Mesendoderm (in vitro differentiated cells): ENCODE measurements at regions not wholly inside any gene's neighbourhood (a gene's known extent, or its start where the extent isn't known, plus 50 kb on each side); places are given as distances from the start of the nearest gene placed in this dataset.

Experiments used
- DNase-seq: peaks from one replicate; pipeline ENCODE4 v3.0.0; 2013
- H2AK5ac ChIP-seq: 2 replicates; pipeline ENCODE4 v1.6.1; 2013; ENCODE audit warnings: low read length, inconsistent platforms
- H2BK120ac ChIP-seq: 2 replicates; pipeline ENCODE4 v1.6.1; 2013; ENCODE audit warnings: low read depth, mild to moderate bottlenecking, low read length, moderate library complexity, mixed read lengths
- H2BK15ac ChIP-seq: replicated peaks from 2 replicates; pipeline ENCODE4 v1.6.1; 2013; ENCODE audit warnings: low read depth, mild to moderate bottlenecking, moderate library complexity
- H2BK5ac ChIP-seq: 2 replicates; pipeline ENCODE4 v1.6.1; 2013; ENCODE audit warnings: low read length, inconsistent platforms
- H3K18ac ChIP-seq: 2 replicates; pipeline ENCODE4 v1.6.1; 2013; ENCODE audit warnings: mild to moderate bottlenecking, low read length, mixed read lengths
- H3K23ac ChIP-seq: one replicate; pipeline ENCODE4 v1.6.1; 2013; ENCODE audit warnings: low read length
- H3K27ac ChIP-seq: 2 replicates; pipeline ENCODE4 v1.5.1; 2013; ENCODE audit warnings: low read depth, mild to moderate bottlenecking, inconsistent platforms, low read length, moderate library complexity
- H3K27me3 ChIP-seq: 2 replicates; pipeline ENCODE4 v1.6.1; 2013; ENCODE audit warnings: low read length, control low read depth, mild to moderate bottlenecking, inconsistent platforms; ENCODE audit not compliant: insufficient read depth, poor library complexity
- H3K36me3 ChIP-seq: 2 replicates; pipeline ENCODE4 v1.6.1; 2013; ENCODE audit warnings: low read length, inconsistent platforms; ENCODE audit not compliant: control insufficient read depth, insufficient read depth
- H3K4ac ChIP-seq: one replicate; pipeline ENCODE4 v1.6.1; 2013; ENCODE audit warnings: low read depth, mild to moderate bottlenecking, low read length, moderate library complexity
- H3K4me1 ChIP-seq: 2 replicates; pipeline ENCODE4 v1.6.1; 2013; ENCODE audit warnings: low read depth, low read length, inconsistent platforms; ENCODE audit not compliant: control insufficient read depth
- H3K4me2 ChIP-seq: 2 replicates; pipeline ENCODE4 v1.6.1; 2013; ENCODE audit warnings: low read length
- H3K4me3 ChIP-seq: 2 replicates; pipeline ENCODE4 v1.5.1; 2013; ENCODE audit warnings: mild to moderate bottlenecking, low read length
- H3K56ac ChIP-seq: one replicate; pipeline ENCODE4 v1.6.1; 2013; ENCODE audit warnings: low read length
- H3K79me1 ChIP-seq: 2 replicates; pipeline ENCODE4 v1.6.1; 2013; ENCODE audit warnings: low read length, inconsistent platforms
- H3K79me2 ChIP-seq: 2 replicates; pipeline ENCODE4 v1.6.1; 2013; ENCODE audit warnings: mild to moderate bottlenecking, low read length; ENCODE audit not compliant: control insufficient read depth, insufficient read depth
- H3K9ac ChIP-seq: 2 replicates; pipeline ENCODE4 v1.6.1; 2013; ENCODE audit warnings: low read length, inconsistent platforms
- H4K5ac ChIP-seq: one replicate; pipeline ENCODE4 v1.6.1; 2013; ENCODE audit warnings: low read length
- H4K8ac ChIP-seq: one replicate; pipeline ENCODE4 v1.6.1; 2013; ENCODE audit warnings: low read depth, mild to moderate bottlenecking, control low read depth, low read length, moderate library complexity
- WGBS: extraction: QIAGEN DNeasy Blood & Tissue Kit; methylation state at CpG from one replicate; pipeline ENCODE4 v1.1.7; 2013; ENCODE audit warnings: low lambda C conversion rate, missing lambda C conversion rate; ENCODE audit not compliant: insufficient coverage; ENCODE audit errors: extremely low coverage; 5-methylcytosine and 5-hydroxymethylcytosine counted together

- DNase-seq: no peak
- Histone ChIP-seq H3K27me3 (no peaks in the 10 kb centered on the region), H4K5ac (no peak overlapping the region), H3K79me2 (no peaks in the 10 kb centered on the region), H3K79me1 (no peaks in the 10 kb centered on the region), H2AK5ac (no peak overlapping the region), H3K4me1 (no peaks in the 10 kb centered on the region), H3K36me3 (no peaks in the 10 kb centered on the region), H3K23ac (no peak overlapping the region), H3K9ac (no peak overlapping the region), H3K4me2 (no peak overlapping the region), H3K27ac (no peak overlapping the region), H2BK120ac (no peak overlapping the region), H3K4me3 (no peak overlapping the region), H3K56ac (no peak overlapping the region), H2BK5ac (no peak overlapping the region), H4K8ac (no peak overlapping the region), H3K4ac (no peak overlapping the region), H3K18ac (no peak overlapping the region), H2BK15ac (no peak overlapping the region)
- WGBS: no CpG with 5 or more reads among the region's 4 CpGs
Measured at GRCh38 chr13:105016266-105016665, 1519.2 kb downstream of the EFNB2 start.

- Histone ChIP-seq H3K4me1 (no peaks in the 10 kb centered on the region), H3K36me3 (no peaks in the 10 kb centered on the region)
Measured at GRCh38 chr13:105008604-105009003, 1526.9 kb downstream of the EFNB2 start.

GRCh38 chr13:105007166-105007808 is 1528.2 kb downstream of the EFNB2 start:
- Histone ChIP-seq H2BK5ac (no peak overlapping the region), H2BK15ac (no peak overlapping the region), H3K79me1 (no peaks in the 10 kb centered on the region), H3K9ac (no peak overlapping the region), H3K79me2 (no peaks in the 10 kb centered on the region), H3K23ac (no peak overlapping the region), H3K4me3 (no peak overlapping the region), H2AK5ac (no peak overlapping the region), H4K8ac (no peak overlapping the region), H3K27me3 (no peaks in the 10 kb centered on the region), H3K4me2 (no peak overlapping the region), H2BK120ac (no peak overlapping the region), H3K18ac (no peak overlapping the region), H3K27ac (no peak overlapping the region), H3K56ac (no peak overlapping the region), H3K4ac (no peak overlapping the region), H3K4me1 (no peaks in the 10 kb centered on the region), H3K36me3 (no peaks in the 10 kb centered on the region), H4K5ac (no peak overlapping the region)
- no peak for DNase-seq
- no CpG with 5 or more reads among the region's 6 CpGs for WGBS

More at GRCh38 chr13:105008604-105009003, 1526.9 kb downstream of the EFNB2 start:
- Histone ChIP-seq H4K8ac (no peak overlapping the region), H3K79me1 (no peaks in the 10 kb centered on the region), H2BK120ac (no peak overlapping the region), H4K5ac (no peak overlapping the region), H3K56ac (no peak overlapping the region), H3K79me2 (no peaks in the 10 kb centered on the region), H3K27ac (no peak overlapping the region), H2AK5ac (no peak overlapping the region), H2BK15ac (no peak overlapping the region), H3K9ac (no peak overlapping the region), H3K4ac (no peak overlapping the region), H3K4me3 (no peak overlapping the region), H3K4me2 (no peak overlapping the region), H3K27me3 (no peaks in the 10 kb centered on the region), H2BK5ac (no peak overlapping the region), H3K18ac (no peak overlapping the region), H3K23ac (no peak overlapping the region)
- no peak for DNase-seq
- WGBS: no CpG with 5 or more reads among the region's 5 CpGs

DNA sequence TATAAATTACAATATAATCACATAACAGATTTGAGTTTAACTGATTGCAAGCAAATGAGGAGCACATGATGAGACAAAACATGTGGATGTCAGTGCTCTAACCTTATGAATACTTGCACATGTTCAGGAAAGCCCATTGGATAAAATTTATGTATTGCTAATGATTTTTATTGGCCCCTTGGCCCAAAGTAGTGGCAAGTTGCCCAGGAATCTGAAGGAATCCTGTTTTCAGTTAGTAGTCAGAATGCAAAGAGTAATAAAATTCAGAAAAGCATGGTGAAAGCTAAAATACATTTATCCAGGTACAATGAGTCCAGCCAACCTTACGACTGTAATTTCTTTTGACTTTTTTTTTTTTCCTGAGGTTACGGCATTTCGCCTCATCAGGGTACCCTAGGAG is 1539.4 kb downstream of the EFNB2 start:
- Histone ChIP-seq H3K79me2 (no peaks in the 10 kb centered on the region), H2BK5ac (no peak overlapping the region), H3K4me1 (no peaks in the 10 kb centered on the region), H2BK120ac (no peak overlapping the region), H3K27me3 (no peaks in the 10 kb centered on the region), H3K27ac (no peak overlapping the region), H3K23ac (no peak overlapping the region), H2AK5ac (no peak overlapping the region), H3K79me1 (no peaks in the 10 kb centered on the region), H3K4me3 (no peak overlapping the region), H3K4ac (no peak overlapping the region), H3K56ac (no peak overlapping the region), H2BK15ac (no peak overlapping the region), H3K36me3 (no peaks in the 10 kb centered on the region), H3K18ac (no peak overlapping the region), H4K8ac (no peak overlapping the region), H4K5ac (no peak overlapping the region), H3K9ac (no peak overlapping the region), H3K4me2 (no peak overlapping the region)
- DNase-seq: no peak
- no CpG with 5 or more reads among the region's 3 CpGs for WGBS

- Histone ChIP-seq H2BK15ac (no peak overlapping the region), H3K56ac (no peak overlapping the region), H4K5ac (no peak overlapping the region), H3K23ac (no peak overlapping the region), H3K36me3 (no peaks in the 10 kb centered on the region), H3K18ac (no peak overlapping the region), H3K27me3 (no peaks in the 10 kb centered on the region), H3K4ac (no peak overlapping the region), H3K4me1 (no peaks in the 10 kb centered on the region), H3K9ac (no peak overlapping the region), H3K4me3 (no peak overlapping the region), H2BK120ac (no peak overlapping the region), H3K4me2 (no peak overlapping the region), H4K8ac (no peak overlapping the region), H3K79me1 (no peaks in the 10 kb centered on the region), H2BK5ac (no peak overlapping the region), H3K27ac (no peak overlapping the region), H3K79me2 (no peaks in the 10 kb centered on the region), H2AK5ac (no peak overlapping the region)
- peak; percentile 13 for DNase-seq
- WGBS: no CpG with 5 or more reads among the region's 3 CpGs
Measured at GRCh38 chr13:104993708-104994107, 1541.8 kb downstream of the EFNB2 start.

GRCh38 chr13:104987621-104988020 is 1547.8 kb downstream of the EFNB2 start:
- Histone ChIP-seq H4K5ac (no peak overlapping the region), H3K56ac (no peak overlapping the region), H3K4me2 (no peak overlapping the region), H3K9ac (no peak overlapping the region), H3K23ac (no peak overlapping the region), H3K79me1 (no peaks in the 10 kb centered on the region), H3K27me3 (no peaks in the 10 kb centered on the region), H3K4ac (no peak overlapping the region), H2AK5ac (no peak overlapping the region), H3K79me2 (no peaks in the 10 kb centered on the region), H3K18ac (no peak overlapping the region), H3K27ac (no peak overlapping the region), H3K36me3 (no peaks in the 10 kb centered on the region), H2BK5ac (no peak overlapping the region), H3K4me1 (no peaks in the 10 kb centered on the region), H3K4me3 (no peak overlapping the region), H4K8ac (no peak overlapping the region), H2BK120ac (no peak overlapping the region), H2BK15ac (no peak overlapping the region)
- WGBS: no CpG with 5 or more reads among the region's 5 CpGs
- no peak for DNase-seq
